ENCODE measurements at regions not wholly inside any gene's neighbourhood (a gene's known extent, or its start where the extent isn't known, plus 50 kb on each side); places are given as distances from the start of the nearest gene placed in this dataset.

GRCh38 chr1:82800721-82801120, 1000.0 kb downstream of the ADGRL2 start:
- TF ChIP-seq RAD21 (IDR thresholded peaks at IDR 0.05; ENCODE audit: low read depth) (no peak), MAX (IDR thresholded peaks at IDR 0.05) (no peak), TCF12 (IDR thresholded peaks at IDR 0.05; ENCODE audit: low read depth) (no peak), TEAD4 (IDR thresholded peaks at IDR 0.05) (no peak), EP300 (IDR thresholded peaks at IDR 0.05; ENCODE audit: borderline replicate concordance) (no peak), CEBPB (IDR thresholded peaks at IDR 0.05) (no peak), ZBTB7A (IDR thresholded peaks at IDR 0.05; ENCODE audit: low read depth) (no peak), CREB1 (IDR thresholded peaks at IDR 0.05; ENCODE audit: low read depth) (no peak), NFIC (IDR thresholded peaks at IDR 0.05) (no peak), TAF1 (IDR thresholded peaks at IDR 0.05; ENCODE audit: low read depth) (no peak), YY1 (IDR thresholded peaks at IDR 0.05; ENCODE audit: low read depth) (no peak), FOXM1 (IDR thresholded peaks at IDR 0.05; ENCODE audit: borderline replicate concordance, low read depth) (no peak), EGR1 (IDR thresholded peaks at IDR 0.05) (no peak)

Data from Ishikawa (cell line).